Fibroblast of lung (primary cell): ENCODE measurements at regions not wholly inside any gene's neighbourhood (a gene's known extent, or its start where the extent isn't known, plus 50 kb on each side); places are given as distances from the start of the nearest gene placed in this dataset.

Source experiments
- DNase-seq, 2 donors: peaks; one replicate each; pipeline versions ENCODE4 v3.0.0 to v3.0.0-alpha.2; 2010; ENCODE audit warnings: low read depth in 2 of 2
- H2AFZ ChIP-seq: 2 replicates; pipeline ENCODE4 v1.5.1; 2012; ENCODE audit warnings: low read length, control low read depth, inconsistent platforms
- H3K27ac ChIP-seq: 2 replicates; pipeline ENCODE4 v1.5.1; 2011; ENCODE audit warnings: low read length, control low read depth; ENCODE audit not compliant: insufficient read depth
- H3K27me3 ChIP-seq: 2 replicates; pipeline ENCODE4 v1.5.1; 2011; ENCODE audit warnings: mild to moderate bottlenecking, low read length; ENCODE audit not compliant: control insufficient read depth, insufficient read depth
- H3K36me3 ChIP-seq: 2 replicates; pipeline ENCODE4 v1.5.1; 2011; ENCODE audit warnings: low read length; ENCODE audit not compliant: control insufficient read depth, insufficient read depth
- H3K4me1 ChIP-seq: 2 replicates; pipeline ENCODE4 v1.5.1; 2011; ENCODE audit warnings: low read length; ENCODE audit not compliant: control insufficient read depth, insufficient read depth; ENCODE audit errors: extremely low read depth
- H3K4me2 ChIP-seq: 2 replicates; pipeline ENCODE4 v1.5.1; 2011; ENCODE audit warnings: low read length, control low read depth; ENCODE audit not compliant: insufficient read depth; ENCODE audit errors: extremely low read depth
- H3K4me3 ChIP-seq, 4 experiments: fragments of 200-600 bp in 1 of 4; sonication (generic) in 1 of 4; replicated peaks in 1 of 4; 2 replicates each; pipeline ENCODE4 v1.5.1; 2011 to 2016; ENCODE audit warnings: low read length in 4 of 4, low read depth in 3 of 4, mild to moderate bottlenecking in 3 of 4, control low read depth in 2 of 4, inconsistent platforms in 1 of 4, mixed read lengths in 1 of 4; ENCODE audit not compliant: insufficient read depth in 1 of 4; ENCODE audit errors: control extremely low read depth in 1 of 4
- H3K79me2 ChIP-seq: 2 replicates; pipeline ENCODE4 v1.5.1; 2012; ENCODE audit warnings: mild to moderate bottlenecking, low read length, inconsistent platforms; ENCODE audit not compliant: control insufficient read depth, insufficient read depth
- H3K9ac ChIP-seq: 2 replicates; pipeline ENCODE4 v1.5.1; 2011; ENCODE audit warnings: mild to moderate bottlenecking, low read length, control low read depth; ENCODE audit not compliant: insufficient read depth
- H3K9me3 ChIP-seq: 2 replicates; pipeline ENCODE4 v1.5.1; 2012; ENCODE audit warnings: low read depth, low read length; ENCODE audit not compliant: control insufficient read depth, insufficient read depth
- H4K20me1 ChIP-seq: 2 replicates; pipeline ENCODE4 v1.5.1; 2011; ENCODE audit warnings: low read length; ENCODE audit not compliant: control insufficient read depth, insufficient read depth; ENCODE audit errors: extremely low read depth
- CTCF ChIP-seq, 2 donors: IDR thresholded peaks in 1 of 2; conservative IDR thresholded peaks in 1 of 2; 1 replicate in 1 of 2; 2 replicates in 1 of 2; pipeline ENCODE4 v1.5.1; 2011 to 2012; ENCODE audit warnings: low read length in 2 of 2, control low read depth in 1 of 2, inconsistent platforms in 1 of 2, low read depth in 1 of 2, mild to moderate bottlenecking in 1 of 2
- EZH2 ChIP-seq: IDR thresholded peaks from 2 replicates; pipeline ENCODE4 v1.5.1; 2012; ENCODE audit warnings: low read length, control low read depth, mild to moderate bottlenecking; ENCODE audit errors: missing control alignments

GRCh38 chr6:166851426-166851825 is 104.9 kb downstream of the RNASET2 start:
- H3K9me3 ChIP-seq, result no peaks in the 10 kb centered on the region
- no peaks in the 10 kb centered on the region for H3K36me3 ChIP-seq
- H3K4me1 ChIP-seq, result no peaks in the 10 kb centered on the region
- no peaks in the 10 kb centered on the region for H3K79me2 ChIP-seq
- H3K9ac ChIP-seq, result no peak overlapping the region
- no peak for DNase-seq
- H3K4me2 ChIP-seq, result no peak overlapping the region
- H3K4me3 ChIP-seq, result no peak overlapping the region
- no peak overlapping the region for H2AFZ ChIP-seq
- H4K20me1 ChIP-seq, result no peaks in the 10 kb centered on the region
- no peak for TF ChIP-seq EZH2
- TF ChIP-seq CTCF (conservative IDR thresholded peaks at IDR 0.05 in 1 of 2, IDR thresholded peaks at IDR 0.05 in 1 of 2; ENCODE audit: low read depth in 1 of 2, low read length in 2 of 2), result no peak
- H3K27ac ChIP-seq, result no peak overlapping the region
- H3K27me3 ChIP-seq, result no peaks in the 10 kb centered on the region

- H4K20me1 ChIP-seq, result no peaks in the 10 kb centered on the region
- no peak overlapping the region for H2AFZ ChIP-seq
- H3K79me2 ChIP-seq, result no peaks in the 10 kb centered on the region
- H3K27ac ChIP-seq, result no peak overlapping the region
- no peak overlapping the region for H3K4me3 ChIP-seq
- no peak for DNase-seq
- H3K9me3 ChIP-seq, result no peaks in the 10 kb centered on the region
- H3K9ac ChIP-seq, result no peak overlapping the region
- H3K4me1 ChIP-seq, result no peaks in the 10 kb centered on the region
- no peaks in the 10 kb centered on the region for H3K27me3 ChIP-seq
- no peak overlapping the region for H3K4me2 ChIP-seq
- TF ChIP-seq CTCF (conservative IDR thresholded peaks at IDR 0.05 in 1 of 2, IDR thresholded peaks at IDR 0.05 in 1 of 2; ENCODE audit: low read depth in 1 of 2, low read length in 2 of 2), result no peak
- TF ChIP-seq EZH2, result no peak
- no peaks in the 10 kb centered on the region for H3K36me3 ChIP-seq
Observed at GRCh38 chr6:166850677-166851076, 105.7 kb downstream of the RNASET2 start.

GRCh38 chr6:166849749-166850183 is 106.6 kb downstream of the RNASET2 start:
- no peaks in the 10 kb centered on the region for H3K9me3 ChIP-seq
- H3K79me2 ChIP-seq, result no peaks in the 10 kb centered on the region
- no peaks in the 10 kb centered on the region for H3K4me1 ChIP-seq
- no peak overlapping the region for H3K4me3 ChIP-seq
- no peak overlapping the region for H3K9ac ChIP-seq
- TF ChIP-seq EZH2 (no peak), CTCF (conservative IDR thresholded peaks at IDR 0.05 in 1 of 2, IDR thresholded peaks at IDR 0.05 in 1 of 2; ENCODE audit: low read depth in 1 of 2, low read length in 2 of 2) (no peak)
- DNase-seq, result no peak
- no peaks in the 10 kb centered on the region for H3K36me3 ChIP-seq
- H2AFZ ChIP-seq, result no peak overlapping the region
- H4K20me1 ChIP-seq, result no peaks in the 10 kb centered on the region
- H3K4me2 ChIP-seq, result no peak overlapping the region
- no peaks in the 10 kb centered on the region for H3K27me3 ChIP-seq
- H3K27ac ChIP-seq, result no peak overlapping the region
